ENCODE measurements at regions not wholly inside any gene's neighbourhood (a gene's known extent, or its start where the extent isn't known, plus 50 kb on each side); places are given as distances from the start of the nearest gene placed in this dataset.

- no peak overlapping the region for H3K9ac ChIP-seq (ENCODE audit: low read depth in 1 of 2, low read length in 2 of 2)
- TF ChIP-seq NR2F2 (IDR thresholded peaks at IDR 0.05) (no peak), RAD21 (IDR thresholded peaks at IDR 0.05) (no peak), REST (IDR thresholded peaks at IDR 0.05) (no peak), FOXA1 (IDR thresholded peaks at IDR 0.05) (no peak), TAF1 (conservative IDR thresholded peaks at IDR 0.05) (no peak), JUND (IDR thresholded peaks at IDR 0.05) (no peak), ATF3 (IDR thresholded peaks at IDR 0.05) (no peak), GABPA (IDR thresholded peaks at IDR 0.05 in 1 of 2, conservative IDR thresholded peaks at IDR 0.05 in 1 of 2) (no peak), YY1 (IDR thresholded peaks at IDR 0.05) (no peak), RXRA (IDR thresholded peaks at IDR 0.05) (no peak), EGR1 (IDR thresholded peaks at IDR 0.05; ENCODE audit: low read depth in 2 of 2) (no peak), FOXA2 (IDR thresholded peaks at IDR 0.05) (no peak), SP1 (IDR thresholded peaks at IDR 0.05) (no peak), ZBTB33 (IDR thresholded peaks at IDR 0.05) (no peak), CTCF (IDR thresholded peaks at IDR 0.05; ENCODE audit: low read depth, low read length, missing input control) (no peak), HNF4G (IDR thresholded peaks at IDR 0.05) (no peak), HNF4A (conservative IDR thresholded peaks at IDR 0.05) (no peak)
- TF ChIP-seq, protein P1, sequence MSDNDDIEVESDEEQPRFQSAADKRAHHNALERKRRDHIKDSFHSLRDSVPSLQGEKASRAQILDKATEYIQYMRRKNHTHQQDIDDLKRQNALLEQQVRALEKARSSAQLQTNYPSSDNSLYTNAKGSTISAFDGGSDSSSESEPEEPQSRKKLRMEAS (IDR thresholded peaks at IDR 0.05), result no peak
- H3K36me3 ChIP-seq (ENCODE audit: control insufficient read depth in 4 of 4, insufficient read depth in 3 of 4, low read depth in 1 of 4, low read length in 3 of 4), result no peaks in the 10 kb centered on the region
- no peak overlapping the region for H3K27ac ChIP-seq (ENCODE audit: low read depth in 1 of 2, low read length in 2 of 2)
- H3K4me3 ChIP-seq (ENCODE audit: low read depth in 1 of 3, low read length in 3 of 3), result no peak overlapping the region
- 64% methylated on average over 3 of the region's 3 CpGs for WGBS
- no peaks in the 10 kb centered on the region for H3K4me1 ChIP-seq (ENCODE audit: control insufficient read depth in 4 of 4, insufficient read depth in 4 of 4, low read length in 3 of 4)
- no peaks in the 10 kb centered on the region for H3K27me3 ChIP-seq (ENCODE audit: control insufficient read depth in 4 of 4, insufficient read depth in 4 of 4, low read length in 3 of 4)
- no peak for DNase-seq (ENCODE audit: low spot score)
- H3K9me3 ChIP-seq (ENCODE audit: control insufficient read depth in 4 of 4, low read length in 3 of 4), result no peaks in the 10 kb centered on the region
These were observed 154.9 kb downstream of the SOX4 start for GRCh38 chr6:21748343-21749056.
